A673 (cell line): ENCODE measurements at regions not wholly inside any gene's neighbourhood (a gene's known extent, or its start where the extent isn't known, plus 50 kb on each side); places are given as distances from the start of the nearest gene placed in this dataset.

Experiments used
- BruUV-seq: library from RNA; stranded (reverse); fragments of 400-500 nt; replicated peaks from 2 replicates; lab custom pipeline; 2021; lab: Mats Ljungman, UMichigan
- CTCF ChIA-PET: fragments of 300-600 bp; sonication (Branson Sonifier 250); formaldehyde crosslinking; loops from one replicate; lab custom pipeline; 2022; ENCODE audit warnings: antibody characterized with exemption; lab: Charles Lee
- POLR2A ChIA-PET: fragments of 300-600 bp; sonication (Branson Sonifier 250); formaldehyde crosslinking; loops from one replicate; lab custom pipeline; 2022; ENCODE audit warnings: antibody characterized with exemption; ENCODE audit not compliant: low non-redundant PET; lab: Charles Lee
- DNase-seq: peaks from one replicate; pipeline ENCODE4 v3.0.0-alpha.2; 2015; ENCODE audit warnings: low spot score
- H3K27ac ChIP-seq: fragments of 200-600 bp; sonication (generic); 2 replicates; pipeline ENCODE4 v1.5.1; 2016; ENCODE audit warnings: mixed run types, low read depth, mild to moderate bottlenecking, mixed read lengths, antibody characterized with exemption, low read length; ENCODE audit not compliant: poor library complexity, severe bottlenecking
- H3K27me3 ChIP-seq: fragments of 200-600 bp; sonication (generic); replicated peaks from 2 replicates; pipeline ENCODE4 v1.6.1; 2017; ENCODE audit warnings: mixed run types, low read depth, mild to moderate bottlenecking, mixed read lengths, antibody characterized with exemption, low read length; ENCODE audit not compliant: insufficient read depth, poor library complexity
- H3K36me3 ChIP-seq: fragments of 200-600 bp; sonication (generic); 2 replicates; pipeline ENCODE4 v1.6.1; 2016; ENCODE audit warnings: mixed run types, mild to moderate bottlenecking, mixed read lengths, antibody characterized with exemption, low read length; ENCODE audit not compliant: insufficient read depth, poor library complexity, severe bottlenecking
- H3K4me1 ChIP-seq: fragments of 200-600 bp; sonication (generic); 2 replicates; pipeline ENCODE4 v1.6.1; 2017; ENCODE audit warnings: mixed run types, mild to moderate bottlenecking, mixed read lengths, antibody characterized with exemption, low read length; ENCODE audit not compliant: insufficient read depth, poor library complexity, severe bottlenecking
- H3K4me3 ChIP-seq: fragments of 200-600 bp; sonication (generic); 2 replicates; pipeline ENCODE4 v1.5.1; 2016; ENCODE audit warnings: low read depth, mixed run types, mild to moderate bottlenecking, mixed read lengths, low read length; ENCODE audit not compliant: poor library complexity, severe bottlenecking
- H3K9me3 ChIP-seq: fragments of 200-600 bp; sonication (generic); 2 replicates; pipeline ENCODE4 v1.6.1; 2016; ENCODE audit warnings: mixed run types, low read depth, mild to moderate bottlenecking, mixed read lengths, antibody characterized with exemption, low read length; ENCODE audit not compliant: poor library complexity, severe bottlenecking
- CTCF ChIP-seq: fragments of 300-800, 200-600 bp; sonication (generic); conservative IDR thresholded peaks from 2 replicates; pipeline ENCODE4 v1.5.1; 2017; ENCODE audit warnings: low read depth, mild to moderate bottlenecking, antibody characterized with exemption, low read length, moderate library complexity, mixed read lengths
- EZH2 ChIP-seq: fragments of 200-600 bp; sonication (generic); IDR thresholded peaks from 2 replicates; pipeline ENCODE4 v1.6.1; 2017; ENCODE audit warnings: borderline replicate concordance, low read depth, mild to moderate bottlenecking, mixed read lengths, antibody characterized with exemption, low read length; ENCODE audit not compliant: poor library complexity, severe bottlenecking
- intact Hi-C: fragments of 100-400 bp; cut with micrococcal nuclease; formaldehyde crosslinking; loops from one replicate; pipeline ENCODE4 v1.10.0; 2022; ENCODE audit not compliant: unreplicated experiment

- Histone ChIP-seq H3K36me3 (no peaks in the 10 kb centered on the region), H3K9me3 (no peaks in the 10 kb centered on the region), H3K27ac (no peak overlapping the region), H3K4me1 (no peaks in the 10 kb centered on the region), H3K27me3 (no peaks in the 10 kb centered on the region), H3K4me3 (no peak overlapping the region)
- TF ChIP-seq CTCF (no peak), EZH2 (no peak)
- no TSS peak for BruUV-seq
- CTCF ChIA-PET, result no interaction called here
- no peak for DNase-seq
- intact Hi-C loops, result no loop called here
- POLR2A ChIA-PET, result no interaction called here
Measured at GRCh38 chr3:105274958-105275357, 91.8 kb upstream of the ALCAM start.

GRCh38 chr3:105277656-105278055 is 89.1 kb upstream of the ALCAM start:
- Histone ChIP-seq H3K27me3 (no peaks in the 10 kb centered on the region), H3K27ac (no peak overlapping the region), H3K4me1 (no peaks in the 10 kb centered on the region), H3K4me3 (no peak overlapping the region), H3K36me3 (no peaks in the 10 kb centered on the region), H3K9me3 (no peaks in the 10 kb centered on the region)
- CTCF ChIA-PET, result no interaction called here
- intact Hi-C loops, result no loop called here
- BruUV-seq, result no TSS peak
- no peak for TF ChIP-seq CTCF
- no peak for TF ChIP-seq EZH2
- DNase-seq, result no peak
- POLR2A ChIA-PET, result no interaction called here

- no peak for DNase-seq
- Histone ChIP-seq H3K27ac (no peak overlapping the region), H3K4me1 (no peaks in the 10 kb centered on the region), H3K4me3 (no peak overlapping the region), H3K9me3 (no peaks in the 10 kb centered on the region), H3K36me3 (no peaks in the 10 kb centered on the region), H3K27me3 (no peaks in the 10 kb centered on the region)
- TF ChIP-seq EZH2, result no peak
- TF ChIP-seq CTCF, result no peak
- ChIA-PET POLR2A (no interaction called here), CTCF (no interaction called here)
- BruUV-seq, result no TSS peak
- intact Hi-C loops, result no loop called here
Measured at GRCh38 chr3:105278688-105279087, 88.0 kb upstream of the ALCAM start.
